ENCODE measurements at regions not wholly inside any gene's neighbourhood (a gene's known extent, or its start where the extent isn't known, plus 50 kb on each side); places are given as distances from the start of the nearest gene placed in this dataset.

GRCh38 chr11:116364348-116364747 lies 408.4 kb downstream of the BUD13 start:
- no peak overlapping the region for H3K27ac ChIP-seq
- TF ChIP-seq CTCF (conservative IDR thresholded peaks at IDR 0.05; ENCODE audit: low read depth): no peak
- ChIA-PET POLR2A (ENCODE audit: low non-redundant PET) (no interaction called here), CTCF (no interaction called here)
- DNase-seq (ENCODE audit: low spot score): no peak

- TF ChIP-seq CTCF (conservative IDR thresholded peaks at IDR 0.05; ENCODE audit: low read depth): no peak
- POLR2A ChIA-PET (ENCODE audit: low non-redundant PET): no interaction called here
- H3K27ac ChIP-seq: no peak overlapping the region
- CTCF ChIA-PET: interaction anchor here (0.6 kb wide), 1 partner anchor 35 kb away, joined by 5 read pairs; no protein-coding TSS in a partner anchor
- no peak for DNase-seq (ENCODE audit: low spot score)
Measured at GRCh38 chr11:116360221-116360941, 412.4 kb downstream of the BUD13 start.

GRCh38 chr11:116357784-116358544 lies 414.8 kb downstream of the BUD13 start:
- no peak overlapping the region for H3K27ac ChIP-seq
- CTCF ChIA-PET: no interaction called here
- no peak; the same call in 1 of the 2 replicates for TF ChIP-seq CTCF (conservative IDR thresholded peaks at IDR 0.05; ENCODE audit: low read depth)
- DNase-seq (ENCODE audit: low spot score): no peak
- POLR2A ChIA-PET (ENCODE audit: low non-redundant PET): no interaction called here

GRCh38 chr11:116356451-116356850 lies 416.3 kb downstream of the BUD13 start:
- TF ChIP-seq CTCF (conservative IDR thresholded peaks at IDR 0.05; ENCODE audit: low read depth): no peak
- POLR2A ChIA-PET (ENCODE audit: low non-redundant PET): no interaction called here
- CTCF ChIA-PET: no interaction called here
- DNase-seq (ENCODE audit: low spot score): no peak
- H3K27ac ChIP-seq: no peak overlapping the region

GRCh38 chr11:116355104-116355503 lies 417.7 kb downstream of the BUD13 start:
- TF ChIP-seq CTCF (conservative IDR thresholded peaks at IDR 0.05; ENCODE audit: low read depth): no peak
- ChIA-PET POLR2A (ENCODE audit: low non-redundant PET) (no interaction called here), CTCF (interaction anchor here (0.6 kb wide), 1 partner anchor 234 kb away, joined by 8 read pairs; no protein-coding TSS in a partner anchor)
- H3K27ac ChIP-seq: no peak overlapping the region
- no peak for DNase-seq (ENCODE audit: low spot score)

GRCh38 chr11:116353589-116353988 lies 419.2 kb downstream of the BUD13 start:
- ChIA-PET CTCF (interaction anchor here (0.6 kb wide), 1 partner anchor 250 kb away, joined by 3 read pairs; no protein-coding TSS in a partner anchor), POLR2A (ENCODE audit: low non-redundant PET) (no interaction called here)
- peak; percentile 18 for DNase-seq (ENCODE audit: low spot score)
- TF ChIP-seq CTCF (conservative IDR thresholded peaks at IDR 0.05; ENCODE audit: low read depth): no peak
- no peak overlapping the region for H3K27ac ChIP-seq
